HG03060 (cell line): ENCODE measurements at regions not wholly inside any gene's neighbourhood (a gene's known extent, or its start where the extent isn't known, plus 50 kb on each side); places are given as distances from the start of the nearest gene placed in this dataset.

ENCODE experiments used
- ATAC-seq: cut with Tn5 transposase; IDR thresholded peaks from one replicate; pipeline ENCODE4 v1.9.1; 2021; ENCODE audit warnings: low read depth, moderate number of reproducible peaks; ENCODE audit not compliant: unreplicated experiment

- peak; percentile 70 for ATAC-seq
Observed at GRCh38 chr18:76686737-76687231, 135.6 kb upstream of the ZNF236 start.

GRCh38 chr18:76685860-76686259 is 136.5 kb upstream of the ZNF236 start:
- ATAC-seq = no peak

GRCh38 chr18:76685402-76685801 is 137.0 kb upstream of the ZNF236 start:
- no peak for ATAC-seq

- no peak for ATAC-seq
Observed at GRCh38 chr18:76684265-76684664, 138.1 kb upstream of the ZNF236 start.

GRCh38 chr18:76679945-76680344 is 142.4 kb upstream of the ZNF236 start:
- ATAC-seq = no peak

GRCh38 chr18:76679259-76679658 is 143.1 kb upstream of the ZNF236 start:
- no peak for ATAC-seq

GRCh38 chr18:76678248-76678647 is 144.1 kb upstream of the ZNF236 start:
- no peak for ATAC-seq

GRCh38 chr18:76674596-76674995 is 147.8 kb upstream of the ZNF236 start:
- no peak for ATAC-seq

GRCh38 chr18:76673281-76674185 is 148.8 kb upstream of the ZNF236 start:
- no peak for ATAC-seq

GRCh38 chr18:76672627-76673026 is 149.7 kb upstream of the ZNF236 start:
- no peak for ATAC-seq

- ATAC-seq = no peak
Observed at GRCh38 chr18:76670564-76671288, 151.6 kb upstream of the ZNF236 start.

GRCh38 chr18:76668546-76668945 is 153.8 kb upstream of the ZNF236 start:
- ATAC-seq = no peak

GRCh38 chr18:76668119-76668518 is 154.2 kb upstream of the ZNF236 start:
- ATAC-seq = no peak

- ATAC-seq = no peak
Observed at GRCh38 chr18:76667603-76668002, 154.8 kb upstream of the ZNF236 start.

GRCh38 chr18:76662626-76663025 is 159.7 kb upstream of the ZNF236 start:
- no peak for ATAC-seq

GRCh38 chr18:76660571-76661192 is 161.7 kb upstream of the ZNF236 start:
- ATAC-seq = no peak

- ATAC-seq = no peak
Observed at GRCh38 chr18:76658627-76659026, 163.6 kb upstream of the ZNF516 start.

GRCh38 chr18:76657911-76658470 is 162.9 kb upstream of the ZNF516 start:
- ATAC-seq = no peak

GRCh38 chr18:76656925-76657827 is 162.1 kb upstream of the ZNF516 start:
- no peak for ATAC-seq

- no peak for ATAC-seq
Observed at GRCh38 chr18:76654577-76654976, 159.5 kb upstream of the ZNF516 start.
